GM18873 (cell line): ENCODE measurements at regions not wholly inside any gene's neighbourhood (a gene's known extent, or its start where the extent isn't known, plus 50 kb on each side); places are given as distances from the start of the nearest gene placed in this dataset.
"Not testable (repeated sequence)": the region's sequence is repeated elsewhere in the genome, so short reads cannot be mapped to it uniquely, and the experiment has no call there.

ENCODE experiments used
- ATAC-seq: cut with Tn5 transposase; IDR thresholded peaks from one replicate; pipeline ENCODE4 v1.9.1; 2021; ENCODE audit warnings: mild to moderate bottlenecking, moderate library complexity, moderate number of reproducible peaks; ENCODE audit not compliant: unreplicated experiment, low FRiP score

DNA sequence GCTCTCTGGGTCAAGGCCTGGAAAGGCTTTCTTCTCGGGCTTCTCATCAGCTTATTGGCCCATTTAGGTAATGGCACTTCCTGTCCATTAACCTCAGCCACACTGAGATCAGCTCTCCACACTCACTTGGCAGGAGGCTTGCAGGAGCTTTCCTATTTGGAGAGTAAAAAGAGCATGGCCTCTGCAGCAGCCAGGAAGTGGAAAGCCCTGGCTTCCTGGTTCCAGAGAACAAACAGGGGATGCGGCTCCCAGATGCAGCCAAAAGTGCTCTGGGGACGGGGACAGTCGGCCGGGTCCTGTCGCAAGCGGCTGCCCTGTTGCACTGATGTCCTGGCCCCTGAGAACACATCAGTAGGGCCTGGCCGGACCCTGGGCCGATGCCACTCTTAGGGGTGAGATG, 4462.4 kb upstream of the TPTE start:
- ATAC-seq: not testable (repeated sequence)

- ATAC-seq: not testable (repeated sequence)
Observed at GRCh38 chr21:6060054-6060681, 4461.2 kb upstream of the TPTE start.

- not testable (repeated sequence) for ATAC-seq
Observed at GRCh38 chr21:6066320-6066985, 4454.9 kb upstream of the TPTE start.

DNA sequence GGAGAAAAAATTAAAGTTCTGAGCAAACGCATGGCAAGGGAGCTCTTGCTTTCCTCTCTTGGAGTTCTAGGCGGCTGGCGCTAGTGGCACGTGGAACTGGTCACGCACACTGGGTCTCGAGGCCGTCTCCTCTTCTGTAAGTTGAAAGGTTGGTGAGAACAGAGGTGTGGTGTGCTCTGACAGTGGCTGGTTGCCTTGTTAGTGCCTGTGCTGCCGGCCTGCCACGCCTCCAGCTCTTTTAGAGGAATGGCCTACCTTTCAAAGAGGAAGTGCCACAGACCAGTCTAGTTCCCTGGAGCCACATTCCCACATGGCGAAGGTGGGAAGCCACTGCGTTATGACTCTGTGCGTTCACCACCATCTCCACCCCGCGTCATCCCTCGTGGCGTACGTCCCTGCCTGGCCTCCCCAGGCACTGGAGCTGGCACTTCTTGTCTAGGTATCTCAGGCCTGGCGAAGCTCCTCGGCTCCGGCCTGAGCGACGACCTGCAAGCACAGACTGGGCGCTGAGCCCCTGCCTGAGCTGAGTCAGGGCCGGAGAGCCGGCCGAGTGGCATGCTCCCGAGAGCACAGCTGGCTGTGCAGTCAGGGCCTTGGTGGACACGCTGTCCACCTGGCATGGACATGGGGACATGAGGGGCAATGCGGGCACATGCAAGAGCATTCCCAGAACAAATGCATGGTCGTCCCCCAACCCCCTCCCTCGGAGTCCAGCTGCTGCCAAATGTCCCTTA, 4453.1 kb upstream of the TPTE start:
- ATAC-seq: not testable (repeated sequence)

DNA sequence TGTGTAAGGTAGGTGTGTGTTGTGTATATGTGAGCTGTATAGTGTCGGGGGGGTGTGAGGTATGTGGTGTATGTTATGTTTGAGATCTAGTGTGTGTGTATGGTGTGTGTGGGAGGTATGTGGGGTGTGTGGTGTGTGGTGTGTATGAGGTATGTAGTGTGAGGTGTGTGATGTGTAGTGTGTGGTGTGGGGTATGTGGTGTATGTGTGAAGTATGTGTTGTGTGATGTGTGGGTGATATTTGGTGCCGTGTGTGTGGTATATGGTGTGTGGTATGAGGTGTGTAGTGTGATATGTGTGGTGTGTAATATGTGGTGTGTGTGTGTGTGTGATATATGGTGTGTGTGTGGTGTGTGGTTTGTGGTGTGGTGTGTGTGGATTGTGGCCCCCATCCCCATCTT, 4451.2 kb upstream of the TPTE start:
- ATAC-seq: not testable (repeated sequence)

GRCh38 chr21:6072691-6073090, 4448.7 kb upstream of the TPTE start:
- ATAC-seq: not testable (repeated sequence)

GRCh38 chr21:6073993-6074705, 4447.2 kb upstream of the TPTE start:
- ATAC-seq: not testable (repeated sequence)

DNA sequence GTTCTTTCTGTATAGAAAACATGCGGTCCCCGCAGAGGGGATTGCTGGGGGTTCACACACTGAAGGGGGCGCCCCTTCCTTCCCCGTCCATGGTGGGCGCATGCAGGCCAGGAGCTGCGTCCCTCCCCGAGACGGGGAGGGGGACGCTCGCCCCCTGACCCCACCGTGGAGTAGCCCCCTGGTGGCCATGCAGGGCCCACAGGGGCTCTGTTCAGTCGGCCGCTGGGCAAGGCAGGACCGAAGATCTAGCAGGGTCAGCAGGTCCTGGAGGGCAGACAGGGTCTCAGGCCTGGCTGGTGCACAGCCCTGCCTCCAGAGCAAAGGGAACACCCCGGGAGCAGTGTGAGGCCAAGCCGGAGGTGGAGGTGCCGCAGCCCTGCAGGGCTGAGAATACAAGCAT, 4446.4 kb upstream of the TPTE start:
- ATAC-seq: not testable (repeated sequence)

GRCh38 chr21:6075627-6076208, 4445.7 kb upstream of the TPTE start:
- ATAC-seq: not testable (repeated sequence)

GRCh38 chr21:6077358-6077757, 4444.0 kb upstream of the TPTE start:
- not testable (repeated sequence) for ATAC-seq

DNA sequence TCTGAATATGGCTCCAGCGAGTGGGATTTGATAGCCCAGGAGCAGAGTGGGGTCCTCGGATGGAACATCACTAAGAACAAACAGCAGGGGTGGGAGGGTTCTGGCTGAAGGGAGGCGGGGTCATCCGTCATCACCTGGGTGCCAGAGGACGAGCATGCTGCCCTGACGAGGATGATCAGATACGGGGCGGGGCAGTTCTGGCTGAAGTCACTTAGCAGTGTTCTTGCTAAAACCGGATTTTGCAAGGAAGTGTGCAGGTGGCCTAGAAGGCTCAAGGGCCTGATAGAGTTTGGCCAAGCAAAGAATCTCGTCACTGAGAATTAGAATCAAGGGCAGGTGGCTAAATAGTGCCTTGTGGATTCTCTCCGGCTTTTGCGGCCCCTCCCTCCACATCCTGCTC, 4442.5 kb upstream of the TPTE start:
- not testable (repeated sequence) for ATAC-seq

DNA sequence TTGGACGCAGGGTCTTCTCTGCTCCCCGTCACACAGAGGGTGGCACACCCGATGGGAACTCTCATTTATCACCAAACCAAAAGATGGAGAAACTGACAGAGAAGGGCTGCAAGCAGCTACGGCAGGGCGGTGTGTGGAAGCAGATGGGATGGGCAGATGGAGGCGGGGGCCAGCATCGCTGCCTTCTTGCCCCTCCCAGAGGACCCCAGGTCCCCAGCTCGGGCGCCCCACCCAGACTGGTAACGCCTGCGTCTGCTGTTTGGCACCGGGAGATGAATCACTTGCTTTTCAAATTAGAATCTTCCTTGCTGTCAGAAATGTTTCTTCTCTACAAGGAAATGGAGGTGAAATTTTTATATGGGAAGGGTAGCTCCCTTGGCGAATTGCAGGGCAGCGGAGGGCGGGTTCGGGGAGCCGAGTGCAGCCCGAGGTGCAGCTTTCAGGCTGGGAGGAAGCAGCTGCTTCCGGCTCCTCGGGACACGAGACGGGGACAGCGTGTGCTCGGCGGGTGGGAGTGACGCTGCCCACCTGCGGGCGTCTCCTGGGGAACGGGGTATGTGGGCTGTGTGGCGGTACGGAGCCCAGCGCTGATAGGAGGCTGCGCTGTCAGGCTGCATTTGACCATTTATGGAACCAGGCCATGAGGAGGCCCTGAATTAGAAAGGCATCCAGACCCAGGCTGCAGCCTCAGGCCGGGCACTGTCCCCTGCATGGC, 4440.3 kb upstream of the TPTE start:
- ATAC-seq: not testable (repeated sequence)

DNA sequence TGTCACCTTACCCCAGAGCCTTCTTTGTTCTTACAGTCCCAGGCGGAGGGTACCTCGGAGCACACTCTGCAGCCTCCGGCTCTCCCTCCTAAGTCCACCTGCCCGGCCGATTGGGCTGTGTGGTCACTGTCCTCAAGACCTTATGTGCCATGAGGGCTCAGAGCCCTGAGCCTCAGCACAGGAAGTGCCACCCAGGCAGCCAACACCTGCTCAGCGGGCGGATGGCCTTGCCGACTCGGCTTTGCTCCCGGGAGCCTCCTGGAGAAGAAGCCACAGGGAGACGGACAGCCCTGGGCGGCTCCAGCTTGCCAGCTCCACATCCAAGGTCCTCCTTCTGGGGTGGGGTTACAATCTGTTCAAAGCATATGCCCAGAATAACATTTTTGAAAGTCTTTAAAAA, 4439.2 kb upstream of the TPTE start:
- not testable (repeated sequence) for ATAC-seq

DNA sequence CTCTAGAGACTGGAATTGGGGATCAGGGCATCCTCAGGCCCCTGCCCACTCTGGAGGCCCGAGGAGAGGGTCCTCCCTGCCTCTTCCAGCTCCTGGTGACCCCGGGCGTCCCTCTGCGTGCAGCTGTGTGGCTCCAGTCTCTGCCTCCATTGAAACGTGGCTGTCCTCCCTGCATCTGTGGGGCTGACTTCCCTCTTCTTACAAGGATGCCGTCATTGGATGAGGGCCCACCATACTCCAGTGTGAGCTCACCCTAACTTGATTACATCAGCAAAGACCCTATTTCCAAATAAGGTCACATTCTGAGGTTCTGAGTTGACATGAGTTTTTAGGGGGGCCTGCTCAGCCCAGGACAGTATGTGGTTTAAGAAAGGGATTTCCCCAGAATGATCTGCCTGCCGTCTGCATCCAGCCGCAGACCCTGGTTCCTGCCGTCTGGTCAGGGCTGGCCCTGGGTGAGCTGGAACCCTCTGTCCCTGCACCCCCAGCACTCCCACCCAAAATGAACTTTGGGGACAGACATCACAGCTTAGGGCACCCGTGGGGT, 4437.7 kb upstream of the TPTE start:
- not testable (repeated sequence) for ATAC-seq

DNA sequence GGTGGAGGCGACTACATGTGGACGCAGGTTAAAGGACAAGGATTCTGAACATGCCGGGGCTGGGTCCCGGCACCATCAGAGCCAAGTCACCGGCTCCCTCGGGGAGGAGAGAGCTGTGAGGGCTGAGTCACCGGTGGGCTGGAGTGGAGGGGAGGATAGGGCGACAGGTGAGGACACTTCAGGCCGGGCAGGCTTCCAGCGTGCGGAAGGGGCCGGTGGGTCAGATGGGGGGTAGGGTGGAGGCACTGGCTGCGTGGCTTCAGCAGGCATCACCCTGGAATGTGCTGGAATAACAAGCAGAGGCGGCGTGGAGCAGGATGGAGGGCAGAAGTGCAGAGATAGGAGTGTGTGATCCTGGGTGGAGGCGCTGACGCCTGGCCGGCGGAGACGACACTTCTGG, 4435.3 kb upstream of the TPTE start:
- ATAC-seq: not testable (repeated sequence)

GRCh38 chr21:6087579-6088178, 4433.7 kb upstream of the TPTE start:
- not testable (repeated sequence) for ATAC-seq

DNA sequence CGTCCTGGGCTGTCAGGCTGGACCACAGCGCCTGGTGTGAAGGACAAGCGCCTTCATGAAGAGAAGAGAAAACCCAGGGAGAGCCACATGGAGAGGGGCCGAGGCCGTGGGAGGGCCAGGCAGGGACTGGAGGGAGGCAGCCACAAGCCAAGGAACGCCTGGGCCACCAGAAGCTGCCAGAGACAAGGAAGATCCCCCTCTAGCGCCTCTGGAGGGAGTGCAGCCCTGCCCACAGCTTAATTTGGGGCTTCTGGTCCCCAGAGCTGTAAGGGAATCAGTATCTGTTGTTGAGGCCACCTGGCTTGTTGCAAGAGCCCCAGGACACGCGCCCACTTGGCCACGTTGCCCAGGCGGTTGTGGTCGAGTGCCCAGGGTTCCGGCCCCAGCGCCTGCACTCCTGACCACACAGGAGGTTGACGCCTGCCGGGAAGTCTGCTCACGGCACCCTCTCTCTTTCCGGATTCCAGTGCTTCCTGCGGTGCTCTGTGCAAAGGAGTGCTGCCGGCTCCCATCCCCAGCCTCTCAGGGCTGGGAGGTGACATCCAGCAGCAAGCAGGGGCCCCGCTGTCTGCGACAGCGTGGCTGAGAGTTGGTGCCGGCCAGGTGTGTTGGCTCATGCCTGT, 4431.0 kb upstream of the TPTE start:
- not testable (repeated sequence) for ATAC-seq

GRCh38 chr21:6091335-6092027, 4429.9 kb upstream of the TPTE start:
- not testable (repeated sequence) for ATAC-seq
